Heart right ventricle (tissue), 16 donors: ENCODE measurements at regions not wholly inside any gene's neighbourhood (a gene's known extent, or its start where the extent isn't known, plus 50 kb on each side); places are given as distances from the start of the nearest gene placed in this dataset.
"Not testable (repeated sequence)": the region's sequence is repeated elsewhere in the genome, so short reads cannot be mapped to it uniquely, and the experiment has no call there.

Experiments used
- ATAC-seq, 8 donors: fragments of 200-7000 bp; cut with Tn5 transposase; one replicate each; pipeline ENCODE4 v1.9.1; 2020; ENCODE audit warnings: mild to moderate bottlenecking in 8 of 8, moderate library complexity in 8 of 8, moderate number of reproducible peaks in 1 of 8
- DNase-seq, 2 donors: peaks; one replicate each; pipeline ENCODE4 v3.0.0-alpha.2; 2020
- H3K27ac ChIP-seq, 10 donors: fragments of 200-600 bp; sonication (generic) in 2 of 10; one replicate each; pipeline versions ENCODE4 v1.5.0 to v1.8.0; 2020 to 2022; ENCODE audit warnings: mild to moderate bottlenecking in 3 of 10
- H3K27me3 ChIP-seq, 7 donors: fragments of 200-600 bp; one replicate each; pipeline ENCODE4 v1.8.0; 2021 to 2022; ENCODE audit warnings: mild to moderate bottlenecking in 2 of 7
- H3K36me3 ChIP-seq, 9 donors: fragments of 200-600 bp; sonication (generic) in 1 of 9; one replicate each; pipeline versions ENCODE4 v1.5.0 to v1.8.0; 2020 to 2022; ENCODE audit warnings: mild to moderate bottlenecking in 2 of 9
- H3K4me1 ChIP-seq, 9 donors: fragments of 200-600 bp; sonication (generic) in 1 of 9; one replicate each; pipeline versions ENCODE4 v1.5.0 to v1.8.0; 2020 to 2022; ENCODE audit warnings: mild to moderate bottlenecking in 4 of 9
- H3K4me3 ChIP-seq, 10 donors: fragments of 200-600 bp; sonication (generic) in 2 of 10; one replicate each; pipeline versions ENCODE4 v1.5.0 to v1.8.0; 2020 to 2022; ENCODE audit warnings: mild to moderate bottlenecking in 7 of 10, moderate library complexity in 2 of 10
- H3K9me3 ChIP-seq, 11 donors: fragments of 200-600 bp in 10 of 11; sonication (generic) in 2 of 11; one replicate each; pipeline versions ENCODE4 v1.5.0 to v1.8.0; 2013 to 2022; ENCODE audit warnings: mild to moderate bottlenecking in 2 of 11, control low read depth in 1 of 11, moderate library complexity in 1 of 11
- WGBS, 2 donors: extraction: QIAGEN DNeasy Blood & Tissue Kit; methylation state at CpG; one replicate each; pipeline ENCODE4 v1.1.7; 2013; ENCODE audit warnings: inconsistent platforms in 1 of 2; 5-methylcytosine and 5-hydroxymethylcytosine counted together
- intact Hi-C, 10 donors: fragments of 100-400 bp; cut with DNase I; formaldehyde crosslinking; loops; one replicate each; pipeline versions ENCODE4 v1.11.1 to v1.14.2; 2022
- TF ChIP-seq, protein P1 (sequence below), 9 donors: fragments of 200-600 bp; sonication (generic) in 2 of 9; IDR thresholded peaks; one replicate each; pipeline versions ENCODE4 v1.5.0 to v1.8.0; 2021 to 2022; ENCODE audit warnings: antibody characterized with exemption in 9 of 9, mild to moderate bottlenecking in 5 of 9, moderate library complexity in 1 of 9
- donor health status: Arrhythmogenic right ventricular cardiomyopathy.
- donor health status: ischemic (EF 13 %, LVEDD 7.1; RV severe dilation, severe dysfunction).
- donor health status: healthy with polysubstance abuse.
- donor health status: DM: no; HTN: yes; CAD: no.
- donor health status: DM: no; HTN: no; CAD: no.
- donor health status: ischemic (EF 25% LVEDD 6.9; RV normal size, moderate dysfunction).
- donor health status: ischemic (EF 25% LVEDD 5.7; RV mildly dilated, moderate dysfunction).
- donor health status: healthy.
- donor health status: DM: yes; HTN: yes; CAD: no.
- donor health status: Ischemic cardiomyopathy.
- donor health status: ischemic (EF 35%, LVEDD 5.7; RV mildly dilated, moderate dysfunction).
- donor health status: nonischemic (EF 11% LVEDD 7.7; RV severe dilation, severe dysfunction).
- donor health status: DM: yes; HTN: yes; CAD: no.
- donor health status: PGD.
- donor health status: ischemic (EF 29% LVEDD 5.4; RV normal size, mild dysfunction).
- donor health status: nonischemic (EF 23%, LVEDD 6.1; RV moderate dilation, normal function).

GRCh38 chr3:170806141-170806540, 63.9 kb downstream of the RPL22L1 start:
- H3K9me3 ChIP-seq = no peaks in the 10 kb centered on the region
- TF ChIP-seq, protein P1, sequence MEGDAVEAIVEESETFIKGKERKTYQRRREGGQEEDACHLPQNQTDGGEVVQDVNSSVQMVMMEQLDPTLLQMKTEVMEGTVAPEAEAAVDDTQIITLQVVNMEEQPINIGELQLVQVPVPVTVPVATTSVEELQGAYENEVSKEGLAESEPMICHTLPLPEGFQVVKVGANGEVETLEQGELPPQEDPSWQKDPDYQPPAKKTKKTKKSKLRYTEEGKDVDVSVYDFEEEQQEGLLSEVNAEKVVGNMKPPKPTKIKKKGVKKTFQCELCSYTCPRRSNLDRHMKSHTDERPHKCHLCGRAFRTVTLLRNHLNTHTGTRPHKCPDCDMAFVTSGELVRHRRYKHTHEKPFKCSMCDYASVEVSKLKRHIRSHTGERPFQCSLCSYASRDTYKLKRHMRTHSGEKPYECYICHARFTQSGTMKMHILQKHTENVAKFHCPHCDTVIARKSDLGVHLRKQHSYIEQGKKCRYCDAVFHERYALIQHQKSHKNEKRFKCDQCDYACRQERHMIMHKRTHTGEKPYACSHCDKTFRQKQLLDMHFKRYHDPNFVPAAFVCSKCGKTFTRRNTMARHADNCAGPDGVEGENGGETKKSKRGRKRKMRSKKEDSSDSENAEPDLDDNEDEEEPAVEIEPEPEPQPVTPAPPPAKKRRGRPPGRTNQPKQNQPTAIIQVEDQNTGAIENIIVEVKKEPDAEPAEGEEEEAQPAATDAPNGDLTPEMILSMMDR (IDR thresholded peaks at IDR 0.05) = no peak
- H3K36me3 ChIP-seq = no peaks in the 10 kb centered on the region
- intact Hi-C loops = loop anchor here in 5 of 10 donors (5.0 to 10.0 kb wide), 5 partner anchors 101 to 501 kb away; partner anchors contain the start of gene CLDN11 (in 1 of the 5)
- peaks cover 0 to 9% (median 0%) of the 10 kb centered on the region in 7 donors for H3K27me3 ChIP-seq
- no peak for ATAC-seq
- no peak overlapping the region for H3K4me3 ChIP-seq
- peaks cover 0 to 6% (median 0%) of the 10 kb centered on the region in 9 donors for H3K4me1 ChIP-seq
- DNase-seq = no peak
- 87 to 88% methylated on average over 5 of the region's 5 CpGs for WGBS, 2 donors
- no peak overlapping the region for H3K27ac ChIP-seq

DNA sequence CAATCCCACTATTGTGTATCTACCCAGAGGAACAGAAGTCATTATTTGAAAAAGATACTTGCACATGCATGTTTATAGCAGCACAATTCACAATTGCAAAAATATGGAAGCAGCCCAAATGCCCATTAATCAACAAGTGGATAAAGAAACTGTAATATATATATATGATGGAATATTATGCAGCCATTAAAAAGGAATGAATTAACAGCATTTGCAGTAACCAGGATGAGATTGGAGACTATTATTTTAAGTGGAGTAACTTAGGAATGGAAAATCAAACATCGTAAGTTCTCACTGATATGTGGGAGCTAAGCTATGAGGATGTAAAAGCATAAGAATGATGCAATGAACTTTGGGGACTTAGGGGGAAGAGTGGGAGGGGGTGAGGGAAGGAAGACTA, 64.7 kb downstream of the RPL22L1 start:
- not testable (repeated sequence) for H3K4me1 ChIP-seq, ATAC-seq, DNase-seq, H3K4me3 ChIP-seq, H3K27ac ChIP-seq, H3K9me3 ChIP-seq, H3K27me3 ChIP-seq, H3K36me3 ChIP-seq
- 91 to 98% methylated on average over 1 of the region's 1 CpG for WGBS, 2 donors
- intact Hi-C loops = loop anchor here in 5 of 10 donors (5.0 to 10.0 kb wide), 5 partner anchors 100 to 500 kb away; partner anchors contain the start of gene CLDN11 (in 1 of the 5)

DNA sequence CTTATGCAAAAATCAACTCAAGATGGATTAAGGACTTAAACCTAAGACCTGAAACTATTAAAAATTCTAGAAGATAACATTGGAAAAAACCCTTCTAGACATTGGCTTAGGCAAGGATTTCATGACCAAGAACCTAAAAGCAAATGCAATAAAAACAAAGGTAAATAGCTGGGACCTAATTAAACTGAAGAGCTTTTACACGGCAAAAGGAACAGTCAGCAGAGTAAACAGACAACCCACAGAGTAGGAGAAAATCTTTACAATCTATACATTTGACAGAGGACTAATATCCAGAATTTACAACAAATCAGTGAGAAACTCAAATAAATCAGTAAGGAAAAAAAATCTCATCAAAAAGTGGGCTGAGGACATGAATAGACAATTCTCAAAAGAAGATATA, 65.4 kb downstream of the RPL22L1 start:
- not testable (repeated sequence) for H3K36me3 ChIP-seq, H3K27ac ChIP-seq, DNase-seq, H3K4me1 ChIP-seq, H3K4me3 ChIP-seq, H3K9me3 ChIP-seq, H3K27me3 ChIP-seq, ATAC-seq
- 65 to 71% methylated on average over 1 of the region's 1 CpG for WGBS, 2 donors
- intact Hi-C loops = loop anchor here in 5 of 10 donors (5.0 to 10.0 kb wide), 5 partner anchors 100 to 500 kb away; partner anchors contain the start of gene CLDN11 (in 1 of the 5)

DNA sequence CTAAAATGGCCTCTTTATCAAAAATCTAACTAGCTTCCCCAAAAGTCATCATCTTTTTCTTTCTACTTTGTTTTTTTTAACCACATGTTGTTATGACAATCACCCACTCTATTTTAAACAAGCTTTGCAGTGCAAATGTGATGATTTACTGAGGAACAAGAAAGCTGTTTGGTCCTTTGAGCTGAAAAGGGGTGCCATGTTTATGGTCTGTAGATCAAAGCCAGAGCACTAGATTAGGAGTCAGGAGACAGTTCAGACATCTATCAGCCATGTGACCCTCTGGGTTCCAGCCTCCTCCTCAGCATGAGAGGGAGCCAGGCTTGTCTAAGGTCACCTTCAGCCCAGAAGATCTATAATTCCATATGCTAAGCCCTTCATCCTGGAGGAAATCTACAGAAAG, 65.9 kb downstream of the RPL22L1 start:
- intact Hi-C loops = loop anchor here in 5 of 10 donors (10.0 kb wide), 4 partner anchors 99 to 499 kb away; no protein-coding TSS in a partner anchor
- H3K27ac ChIP-seq = no peak overlapping the region
- DNase-seq = no peak
- no peak overlapping the region for H3K4me3 ChIP-seq
- H3K27me3 ChIP-seq = peaks cover 0 to 9% (median 0%) of the 10 kb centered on the region in 7 donors
- TF ChIP-seq, protein P1 (IDR thresholded peaks at IDR 0.05) = no peak
- H3K9me3 ChIP-seq = peaks cover 0 to 3% (median 0%) of the 10 kb centered on the region in 11 donors
- peaks cover 0 to 2% (median 0%) of the 10 kb centered on the region in 9 donors for H3K4me1 ChIP-seq
- H3K36me3 ChIP-seq = no peaks in the 10 kb centered on the region
- ATAC-seq = no peak

GRCh38 chr3:170802164-170803151, 67.5 kb downstream of the RPL22L1 start:
- Histone ChIP-seq H3K36me3 (no peaks in the 10 kb centered on the region), H3K27ac (no peak overlapping the region), H3K9me3 (peaks cover 0 to 3% (median 0%) of the 10 kb centered on the region in 11 donors), H3K4me1 (no peaks in the 10 kb centered on the region), H3K27me3 (peaks cover 0 to 9% (median 0%) of the 10 kb centered on the region in 7 donors), H3K4me3 (no peak overlapping the region)
- intact Hi-C loops = loop anchor here in 5 of 10 donors (10.0 kb wide), 4 partner anchors 98 to 498 kb away; no protein-coding TSS in a partner anchor
- TF ChIP-seq, protein P1 (IDR thresholded peaks at IDR 0.05) = no peak
- ATAC-seq = no peak
- WGBS, 2 donors = 51 to 57% methylated on average over 7 of the region's 7 CpGs
- DNase-seq = no peak
